HG03159 (cell line): ENCODE measurements at regions not wholly inside any gene's neighbourhood (a gene's known extent, or its start where the extent isn't known, plus 50 kb on each side); places are given as distances from the start of the nearest gene placed in this dataset.
"Not testable (repeated sequence)": the region's sequence is repeated elsewhere in the genome, so short reads cannot be mapped to it uniquely, and the experiment has no call there.

Experiments
- ATAC-seq: cut with Tn5 transposase; IDR thresholded peaks from one replicate; pipeline ENCODE4 v1.9.1; 2021; ENCODE audit warnings: mild to moderate bottlenecking, moderate library complexity; ENCODE audit not compliant: unreplicated experiment

- ATAC-seq = no peak
Measured at GRCh38 chr1:233435622-233436021, 108.1 kb downstream of the MAP3K21 start.

DNA sequence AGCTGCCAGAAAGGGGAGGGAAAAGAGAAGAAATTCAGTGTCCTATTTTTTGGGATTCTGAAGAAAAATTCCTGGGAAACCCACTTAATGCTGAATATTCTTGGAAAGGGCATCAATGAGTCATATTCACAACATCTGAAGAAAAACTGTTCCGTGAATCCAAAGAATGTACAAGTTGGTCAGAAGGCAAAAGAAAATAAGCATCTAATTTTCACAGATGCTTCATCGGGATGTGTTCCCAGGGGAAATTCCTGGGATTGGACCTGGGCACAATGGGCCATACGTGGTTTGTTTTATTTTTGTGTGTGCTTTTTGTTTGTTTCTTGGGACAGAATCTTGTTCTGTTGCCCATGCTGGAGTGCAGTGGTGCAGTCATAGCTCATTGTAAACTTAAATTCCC is 112.2 kb downstream of the MAP3K21 start:
- ATAC-seq = no peak

GRCh38 chr1:233440951-233441401 is 113.5 kb downstream of the MAP3K21 start:
- ATAC-seq = peak; percentile 80

GRCh38 chr1:233442026-233442780 is 114.7 kb downstream of the MAP3K21 start:
- ATAC-seq = no peak

GRCh38 chr1:233443040-233443760 is 115.7 kb downstream of the MAP3K21 start:
- no peak for ATAC-seq

GRCh38 chr1:233444484-233444883 is 117.0 kb downstream of the MAP3K21 start:
- ATAC-seq = no peak

GRCh38 chr1:233445737-233446136 is 118.2 kb downstream of the MAP3K21 start:
- no peak for ATAC-seq

DNA sequence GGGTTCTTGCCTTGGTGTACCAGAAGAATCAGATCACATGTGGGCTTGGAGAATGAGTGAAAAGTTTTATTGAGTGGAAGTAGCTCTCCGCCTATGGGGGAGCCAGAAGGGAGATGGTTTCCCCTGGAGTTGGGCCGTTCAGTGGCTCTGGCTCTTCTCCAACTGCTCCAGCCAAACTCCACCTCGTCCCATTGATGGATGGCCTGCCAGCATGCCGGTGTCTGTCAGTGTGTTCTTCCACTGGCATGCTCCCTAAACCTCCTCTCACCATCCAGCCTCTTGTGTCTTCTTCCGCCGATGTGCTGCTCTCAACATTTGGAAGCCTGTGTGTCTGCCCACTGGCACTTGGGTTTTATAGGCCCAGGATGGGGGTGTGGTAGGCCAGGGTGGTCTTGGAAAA is 119.4 kb downstream of the MAP3K21 start:
- no peak for ATAC-seq

- no peak for ATAC-seq
Measured at GRCh38 chr1:233448109-233448689, 120.7 kb downstream of the MAP3K21 start.

DNA sequence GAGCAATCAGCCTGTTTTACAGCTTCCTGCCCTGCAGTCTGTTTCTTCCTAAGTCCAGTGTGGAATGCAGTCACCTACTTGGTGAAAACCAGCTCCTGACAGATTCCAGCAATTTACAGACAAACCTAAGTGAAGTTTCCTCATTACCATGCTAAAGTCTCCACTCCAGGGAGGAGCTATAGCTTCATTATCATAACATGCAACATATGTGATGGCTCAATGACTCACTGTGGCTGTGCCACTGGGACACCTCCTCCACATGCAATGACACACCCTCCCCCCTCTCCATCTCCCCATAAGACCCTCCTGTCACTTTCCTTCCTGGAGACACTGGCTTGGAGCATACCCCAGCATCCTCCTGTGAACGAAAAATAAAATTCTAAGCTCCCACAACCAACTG is 125.2 kb downstream of the MAP3K21 start:
- ATAC-seq = no peak

- ATAC-seq = no peak
Measured at GRCh38 chr1:233453433-233454200, 126.1 kb downstream of the MAP3K21 start.

GRCh38 chr1:233459470-233459945 is 132.0 kb downstream of the MAP3K21 start:
- ATAC-seq = peak; percentile 56

DNA sequence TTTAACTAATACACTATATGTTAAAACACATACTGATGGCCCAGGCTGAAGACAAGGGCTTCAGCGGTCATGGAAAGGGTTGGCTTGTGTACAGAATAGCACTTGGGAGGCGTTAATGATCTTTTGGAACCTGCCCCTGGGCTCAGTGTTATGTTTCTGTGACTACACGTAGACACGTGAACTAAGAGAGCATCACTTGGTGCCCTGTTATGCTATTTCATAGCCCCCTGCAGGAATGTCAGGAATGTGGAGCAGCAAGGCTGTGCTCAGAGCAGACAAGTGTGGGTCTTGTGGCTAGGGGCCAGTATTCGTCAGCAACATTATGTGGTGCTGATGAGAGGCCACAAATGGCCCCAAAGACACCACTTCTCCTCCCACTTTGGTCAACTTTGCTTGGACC is 132.4 kb downstream of the MAP3K21 start:
- no peak for ATAC-seq

DNA sequence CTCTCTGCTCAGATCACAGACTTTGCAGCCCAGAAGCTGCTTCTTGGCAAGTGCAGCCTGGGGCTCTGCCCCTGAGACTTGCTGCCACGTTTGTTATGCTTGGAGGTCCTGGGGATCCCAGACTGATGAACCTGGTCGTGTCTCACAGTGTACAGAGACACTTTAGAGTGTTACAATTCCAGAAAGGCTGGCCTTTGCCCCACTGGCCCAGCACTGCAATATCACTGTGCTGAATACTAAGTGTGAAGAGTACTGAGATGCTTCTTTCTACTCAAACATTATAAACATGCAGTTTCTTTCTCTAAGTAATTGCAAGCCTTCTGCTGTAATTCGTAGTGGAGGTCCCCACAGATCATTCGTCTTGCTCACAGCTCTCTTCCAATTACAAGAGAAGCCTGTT is 133.2 kb downstream of the MAP3K21 start:
- ATAC-seq = no peak

DNA sequence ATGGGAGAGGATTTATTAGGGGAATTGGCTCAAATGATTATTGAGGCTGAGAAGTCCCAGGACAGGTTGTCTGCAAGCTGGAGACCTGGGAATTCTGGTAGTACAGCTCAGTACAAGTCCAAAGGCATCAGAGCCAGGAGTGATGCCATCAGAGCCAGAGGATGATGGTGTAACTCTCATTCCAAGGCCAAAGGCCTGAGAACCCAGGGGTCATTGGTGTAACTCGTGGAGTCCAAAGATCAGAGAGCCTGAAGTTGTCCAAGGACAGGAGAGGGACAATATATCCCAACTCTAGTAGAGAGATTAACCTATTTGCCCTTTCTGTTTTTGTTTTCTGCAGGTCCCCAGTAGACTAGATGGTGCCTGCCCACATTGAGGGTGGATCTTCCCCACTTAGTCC is 134.3 kb downstream of the MAP3K21 start:
- ATAC-seq = no peak

GRCh38 chr1:233463333-233463732 is 135.8 kb downstream of the MAP3K21 start:
- ATAC-seq = no peak

GRCh38 chr1:233465745-233466343 is 138.3 kb downstream of the MAP3K21 start:
- ATAC-seq = no peak

GRCh38 chr1:233470741-233471499 is 143.0 kb upstream of the KCNK1 start:
- ATAC-seq = no peak

DNA sequence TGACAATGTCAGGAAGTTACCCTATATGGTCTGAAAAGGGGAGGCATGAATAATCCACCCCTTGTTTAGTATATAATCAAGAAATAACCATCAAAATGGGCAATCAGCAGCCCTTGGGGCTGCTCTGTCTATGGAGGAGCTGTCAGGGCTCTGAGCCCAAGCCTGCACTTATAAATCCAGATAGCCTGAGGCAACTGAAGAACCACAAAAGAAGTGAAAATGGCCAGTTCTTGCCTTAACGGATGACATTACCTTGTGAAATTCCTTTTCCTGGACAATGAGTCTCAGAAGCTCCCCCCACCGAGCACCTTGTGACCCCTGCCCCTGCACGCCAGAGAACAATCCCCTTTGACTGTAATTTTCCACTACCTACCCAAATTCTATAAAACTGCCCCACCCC is 142.1 kb upstream of the KCNK1 start:
- not testable (repeated sequence) for ATAC-seq

- not testable (repeated sequence) for ATAC-seq
Measured at GRCh38 chr1:233472796-233473195, 141.1 kb upstream of the KCNK1 start.
